SK-N-SH (cell line): ENCODE measurements at regions not wholly inside any gene's neighbourhood (a gene's known extent, or its start where the extent isn't known, plus 50 kb on each side); places are given as distances from the start of the nearest gene placed in this dataset.

ENCODE experiments used
- CTCF ChIA-PET: fragments of 300-600, 350-600 bp; formaldehyde crosslinking; extraction: SDS; loops from one replicate; lab custom pipeline; 2021; lab: Yijun Ruan, JAX
- POLR2A ChIA-PET: fragments of 350-600 bp; sonication (Branson Sonifier 250); formaldehyde crosslinking; extraction: SDS; loops from one replicate; lab custom pipeline; 2020; ENCODE audit warnings: antibody characterized with exemption, inconsistent platforms; lab: Yijun Ruan, JAX
- DNase-seq: peaks from one replicate; pipeline ENCODE4 v3.0.0; 2012
- H2AFZ ChIP-seq: fragments of 200-600 bp; sonication (generic); 2 replicates; pipeline ENCODE4 v1.8.1; 2016; ENCODE audit warnings: antibody characterized with exemption, mild to moderate bottlenecking, low read depth
- H3F3A ChIP-seq: fragments of 200-600 bp; sonication (generic); replicated peaks from 2 replicates; pipeline ENCODE3; 2016; ENCODE audit warnings: antibody characterized with exemption, mild to moderate bottlenecking; ENCODE audit not compliant: insufficient read depth
- H3K27ac ChIP-seq, 2 experiments: fragments of 200-500 bp in 1 of 2; fragments of 200-600 bp in 1 of 2; sonication (Bioruptor generic) in 1 of 2; sonication (generic), shearing (Covaris generic) in 1 of 2; 2 replicates each; pipeline versions ENCODE4 v1.5.1 to v1.6.1; 2014 to 2016; ENCODE audit warnings: low read depth in 2 of 2, inconsistent platforms in 1 of 2, low read length in 1 of 2, mild to moderate bottlenecking in 1 of 2, mixed read lengths in 1 of 2
- H3K27me3 ChIP-seq: fragments of 200-600 bp; sonication (generic), shearing (Covaris generic); 2 replicates; pipeline ENCODE4 v1.6.1; 2016; ENCODE audit warnings: mixed run types; ENCODE audit not compliant: insufficient read depth
- H3K36me3 ChIP-seq, 2 experiments: fragments of 200-500 bp in 1 of 2; fragments of 200-600 bp in 1 of 2; sonication (Bioruptor generic) in 1 of 2; sonication (generic) in 1 of 2; replicated peaks in 1 of 2; 2 replicates each; pipeline versions ENCODE3 to v1.5.1; 2014 to 2016; ENCODE audit warnings: low read length in 1 of 2, mild to moderate bottlenecking in 1 of 2; ENCODE audit not compliant: insufficient read depth in 2 of 2, control insufficient read depth in 1 of 2
- H3K4me1 ChIP-seq, 2 experiments: fragments of 200-500 bp in 1 of 2; fragments of 200-600 bp in 1 of 2; sonication (Bioruptor generic) in 1 of 2; sonication (generic), shearing (Covaris generic) in 1 of 2; 2 replicates each; pipeline versions ENCODE4 v1.5.1 to v1.6.1; 2014 to 2016; ENCODE audit warnings: low read depth in 1 of 2, low read length in 1 of 2, mixed run types in 1 of 2; ENCODE audit not compliant: insufficient read depth in 2 of 2, control insufficient read depth in 1 of 2
- H3K4me2 ChIP-seq: fragments of 200-600 bp; sonication (generic), shearing (Covaris generic); 2 replicates; pipeline ENCODE4 v1.6.1; 2017; ENCODE audit warnings: mixed run types
- H3K4me3 ChIP-seq, 2 experiments: fragments of 200-500 bp in 1 of 2; fragments of 200-600 bp in 1 of 2; sonication (Bioruptor generic) in 1 of 2; sonication (generic), shearing (Covaris generic) in 1 of 2; 2 replicates each; pipeline versions ENCODE4 v1.5.1 to v1.8.1; 2014 to 2016; ENCODE audit warnings: low read depth in 2 of 2, inconsistent platforms in 1 of 2, low read length in 1 of 2, mild to moderate bottlenecking in 1 of 2, mixed read lengths in 1 of 2, moderate library complexity in 1 of 2
- H3K79me2 ChIP-seq: fragments of 200-600 bp; sonication (generic); 2 replicates; pipeline ENCODE4 v1.8.1; 2017; ENCODE audit warnings: mild to moderate bottlenecking; ENCODE audit not compliant: insufficient read depth
- H3K9ac ChIP-seq: fragments of 200-600 bp; sonication (generic); 2 replicates; pipeline ENCODE4 v1.6.1; 2017; ENCODE audit warnings: mixed run types
- H3K9me2 ChIP-seq: fragments of 200-600 bp; sonication (generic); 2 replicates; pipeline ENCODE4 v1.6.1; 2017; ENCODE audit warnings: mixed run types
- H3K9me3 ChIP-seq: fragments of 200-600 bp; sonication (generic); 2 replicates; pipeline ENCODE4 v1.6.1; 2017; ENCODE audit warnings: mixed run types, mild to moderate bottlenecking, moderate library complexity
- H4K20me1 ChIP-seq: fragments of 200-600 bp; sonication (generic); 2 replicates; pipeline ENCODE4 v1.6.1; 2017; ENCODE audit warnings: mild to moderate bottlenecking, mixed run types; ENCODE audit not compliant: insufficient read depth
- ELF1 ChIP-seq: IDR thresholded peaks from 2 replicates; pipeline ENCODE4 v1.4.0; 2012
- EZH2phosphoT487 ChIP-seq: fragments of 200-600 bp; sonication (generic); IDR thresholded peaks from 2 replicates; pipeline ENCODE4 v1.6.1; 2017; ENCODE audit warnings: low read depth, mixed run types, mild to moderate bottlenecking, antibody characterized with exemption, moderate library complexity, borderline replicate concordance
- FOXJ3 ChIP-seq: sonication (generic); formaldehyde crosslinking; IDR thresholded peaks from 2 replicates; pipeline ENCODE4 v1.5.1; 2020; ENCODE audit warnings: mild to moderate bottlenecking, missing genetic modification reagents
- JUND ChIP-seq: IDR thresholded peaks from 2 replicates; pipeline ENCODE4 v1.4.0; 2012
- MEF2A ChIP-seq: IDR thresholded peaks from 2 replicates; pipeline ENCODE4 v1.4.0; 2012; ENCODE audit warnings: low read depth, borderline replicate concordance
- NFIC ChIP-seq: IDR thresholded peaks from 2 replicates; pipeline ENCODE4 v1.4.0; 2012; ENCODE audit warnings: borderline replicate concordance
- POLR2AphosphoS5 ChIP-seq: IDR thresholded peaks from 2 replicates; pipeline ENCODE4 v1.6.1; 2012; ENCODE audit warnings: low read depth, low read length
- RAD21 ChIP-seq: IDR thresholded peaks from 2 replicates; pipeline ENCODE4 v1.6.1; 2012; ENCODE audit warnings: mild to moderate bottlenecking, low read length
- RCOR1 ChIP-seq: fragments of 150-350 bp; IDR thresholded peaks from 2 replicates; pipeline ENCODE4 v1.6.1; 2017; ENCODE audit warnings: antibody characterized with exemption, low read length
- TAF1 ChIP-seq: IDR thresholded peaks from 2 replicates; pipeline ENCODE4 v1.6.1; 2012; ENCODE audit warnings: low read depth, mild to moderate bottlenecking, low read length, moderate library complexity, borderline replicate concordance
- YY1 ChIP-seq: IDR thresholded peaks from 2 replicates; pipeline ENCODE4 v1.4.0; 2012; ENCODE audit warnings: low read depth, mild to moderate bottlenecking
- WGBS: methylation state at CpG from one replicate; pipeline ENCODE4 v1.1.6; 2017; ENCODE audit warnings: low lambda C conversion rate; 5-methylcytosine and 5-hydroxymethylcytosine counted together
- TF ChIP-seq, protein P1 (sequence below): IDR thresholded peaks from 2 replicates; pipeline ENCODE4; 2012
- TF ChIP-seq, protein P2 (sequence below): IDR thresholded peaks from 2 replicates; pipeline ENCODE4 v1.4.0; 2012; ENCODE audit warnings: low read depth
- TF ChIP-seq, protein P3 (sequence below): IDR thresholded peaks from 2 replicates; pipeline ENCODE4 v1.4.0; 2012; ENCODE audit warnings: low read depth, borderline replicate concordance
- TF ChIP-seq, protein P4 (sequence below): IDR thresholded peaks from 2 replicates; pipeline ENCODE4 v1.6.1; 2012; ENCODE audit warnings: mild to moderate bottlenecking, low read depth, low read length, moderate library complexity
- TF ChIP-seq, protein P5 (sequence below): fragments of 150-350 bp; IDR thresholded peaks from 2 replicates; pipeline ENCODE4 v1.6.1; 2017; ENCODE audit warnings: antibody characterized with exemption, low read length, low read depth, borderline replicate concordance

DNA sequence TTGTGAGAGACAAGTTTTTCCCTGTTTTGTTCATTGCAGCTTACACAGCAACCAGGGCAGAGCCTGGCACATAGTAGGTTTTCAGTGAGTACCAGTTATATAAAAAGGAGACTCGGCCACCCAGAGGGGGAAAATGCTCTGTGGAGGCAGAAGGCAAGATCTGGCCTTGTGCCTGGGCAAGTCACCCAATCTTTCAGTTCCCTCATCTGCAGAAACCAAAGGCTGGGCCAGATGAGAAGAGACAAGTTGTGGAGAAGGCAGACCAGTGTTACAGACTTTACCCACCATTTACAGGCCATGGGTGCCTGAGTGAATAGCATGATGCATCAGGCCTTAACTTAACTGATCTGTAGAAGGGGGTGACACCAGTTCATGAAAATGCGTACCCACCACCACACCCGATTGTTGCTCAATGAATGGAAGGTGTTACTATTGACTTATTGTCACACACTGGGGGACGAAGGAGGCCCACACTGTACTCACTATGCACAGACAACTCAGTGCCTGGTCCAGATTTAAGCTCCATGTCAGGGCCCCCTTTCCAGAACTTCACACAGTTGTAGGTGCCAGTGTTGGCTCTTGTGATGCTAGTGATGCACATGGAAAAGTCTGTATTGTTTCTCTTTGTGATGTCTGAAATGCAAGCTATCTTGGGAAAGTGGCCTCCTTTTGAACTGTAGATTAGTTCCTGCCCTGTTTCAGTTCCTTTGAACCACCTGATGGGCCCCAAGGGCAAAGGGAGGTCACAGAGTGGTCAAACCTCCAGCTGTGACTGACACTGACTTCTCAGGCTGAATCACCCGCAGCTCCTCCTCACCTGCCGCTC lies 64.3 kb upstream of the SIRPG start:
- no peak overlapping the region for H3K27ac ChIP-seq
- no peaks in the 10 kb centered on the region for H3K9me3 ChIP-seq
- CTCF ChIA-PET = interaction anchor here (0.6 to 0.7 kb wide), 2 partner anchors 43 to 248 kb away, joined by 3 read pairs; no protein-coding TSS in a partner anchor
- no peaks in the 10 kb centered on the region for H3K79me2 ChIP-seq
- DNase-seq = no peak
- no peaks in the 10 kb centered on the region for H4K20me1 ChIP-seq
- no peaks in the 10 kb centered on the region for H3K4me1 ChIP-seq
- no peak overlapping the region for H3K9ac ChIP-seq
- H3F3A ChIP-seq = no peaks in the 10 kb centered on the region
- H2AFZ ChIP-seq = no peak overlapping the region
- no peak overlapping the region for H3K4me3 ChIP-seq
- no peak overlapping the region for H3K4me2 ChIP-seq
- H3K36me3 ChIP-seq = no peaks in the 10 kb centered on the region
- 51% methylated on average over 6 of the region's 6 CpGs for WGBS
- H3K27me3 ChIP-seq = no peaks in the 10 kb centered on the region
- TF ChIP-seq MEF2A (no peak), EZH2phosphoT487 (no peak), NFIC (no peak), RAD21 (no peak), FOXJ3 (no peak), POLR2AphosphoS5 (no peak), RCOR1 (no peak), JUND (no peak), YY1 (no peak), ELF1 (no peak), TAF1 (no peak)
- TF ChIP-seq, protein P1, sequence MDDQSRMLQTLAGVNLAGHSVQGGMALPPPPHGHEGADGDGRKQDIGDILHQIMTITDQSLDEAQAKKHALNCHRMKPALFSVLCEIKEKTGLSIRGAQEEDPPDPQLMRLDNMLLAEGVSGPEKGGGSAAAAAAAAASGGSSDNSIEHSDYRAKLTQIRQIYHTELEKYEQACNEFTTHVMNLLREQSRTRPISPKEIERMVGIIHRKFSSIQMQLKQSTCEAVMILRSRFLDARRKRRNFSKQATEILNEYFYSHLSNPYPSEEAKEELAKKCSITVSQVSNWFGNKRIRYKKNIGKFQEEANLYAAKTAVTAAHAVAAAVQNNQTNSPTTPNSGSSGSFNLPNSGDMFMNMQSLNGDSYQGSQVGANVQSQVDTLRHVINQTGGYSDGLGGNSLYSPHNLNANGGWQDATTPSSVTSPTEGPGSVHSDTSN = no peak
- TF ChIP-seq, protein P2, sequence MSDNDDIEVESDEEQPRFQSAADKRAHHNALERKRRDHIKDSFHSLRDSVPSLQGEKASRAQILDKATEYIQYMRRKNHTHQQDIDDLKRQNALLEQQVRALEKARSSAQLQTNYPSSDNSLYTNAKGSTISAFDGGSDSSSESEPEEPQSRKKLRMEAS = no peak
- TF ChIP-seq, protein P3, sequence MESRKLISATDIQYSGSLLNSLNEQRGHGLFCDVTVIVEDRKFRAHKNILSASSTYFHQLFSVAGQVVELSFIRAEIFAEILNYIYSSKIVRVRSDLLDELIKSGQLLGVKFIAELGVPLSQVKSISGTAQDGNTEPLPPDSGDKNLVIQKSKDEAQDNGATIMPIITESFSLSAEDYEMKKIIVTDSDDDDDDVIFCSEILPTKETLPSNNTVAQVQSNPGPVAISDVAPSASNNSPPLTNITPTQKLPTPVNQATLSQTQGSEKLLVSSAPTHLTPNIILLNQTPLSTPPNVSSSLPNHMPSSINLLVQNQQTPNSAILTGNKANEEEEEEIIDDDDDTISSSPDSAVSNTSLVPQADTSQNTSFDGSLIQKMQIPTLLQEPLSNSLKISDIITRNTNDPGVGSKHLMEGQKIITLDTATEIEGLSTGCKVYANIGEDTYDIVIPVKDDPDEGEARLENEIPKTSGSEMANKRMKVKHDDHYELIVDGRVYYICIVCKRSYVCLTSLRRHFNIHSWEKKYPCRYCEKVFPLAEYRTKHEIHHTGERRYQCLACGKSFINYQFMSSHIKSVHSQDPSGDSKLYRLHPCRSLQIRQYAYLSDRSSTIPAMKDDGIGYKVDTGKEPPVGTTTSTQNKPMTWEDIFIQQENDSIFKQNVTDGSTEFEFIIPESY = no peak
- TF ChIP-seq, protein P4, sequence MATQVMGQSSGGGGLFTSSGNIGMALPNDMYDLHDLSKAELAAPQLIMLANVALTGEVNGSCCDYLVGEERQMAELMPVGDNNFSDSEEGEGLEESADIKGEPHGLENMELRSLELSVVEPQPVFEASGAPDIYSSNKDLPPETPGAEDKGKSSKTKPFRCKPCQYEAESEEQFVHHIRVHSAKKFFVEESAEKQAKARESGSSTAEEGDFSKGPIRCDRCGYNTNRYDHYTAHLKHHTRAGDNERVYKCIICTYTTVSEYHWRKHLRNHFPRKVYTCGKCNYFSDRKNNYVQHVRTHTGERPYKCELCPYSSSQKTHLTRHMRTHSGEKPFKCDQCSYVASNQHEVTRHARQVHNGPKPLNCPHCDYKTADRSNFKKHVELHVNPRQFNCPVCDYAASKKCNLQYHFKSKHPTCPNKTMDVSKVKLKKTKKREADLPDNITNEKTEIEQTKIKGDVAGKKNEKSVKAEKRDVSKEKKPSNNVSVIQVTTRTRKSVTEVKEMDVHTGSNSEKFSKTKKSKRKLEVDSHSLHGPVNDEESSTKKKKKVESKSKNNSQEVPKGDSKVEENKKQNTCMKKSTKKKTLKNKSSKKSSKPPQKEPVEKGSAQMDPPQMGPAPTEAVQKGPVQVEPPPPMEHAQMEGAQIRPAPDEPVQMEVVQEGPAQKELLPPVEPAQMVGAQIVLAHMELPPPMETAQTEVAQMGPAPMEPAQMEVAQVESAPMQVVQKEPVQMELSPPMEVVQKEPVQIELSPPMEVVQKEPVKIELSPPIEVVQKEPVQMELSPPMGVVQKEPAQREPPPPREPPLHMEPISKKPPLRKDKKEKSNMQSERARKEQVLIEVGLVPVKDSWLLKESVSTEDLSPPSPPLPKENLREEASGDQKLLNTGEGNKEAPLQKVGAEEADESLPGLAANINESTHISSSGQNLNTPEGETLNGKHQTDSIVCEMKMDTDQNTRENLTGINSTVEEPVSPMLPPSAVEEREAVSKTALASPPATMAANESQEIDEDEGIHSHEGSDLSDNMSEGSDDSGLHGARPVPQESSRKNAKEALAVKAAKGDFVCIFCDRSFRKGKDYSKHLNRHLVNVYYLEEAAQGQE = no peak
- TF ChIP-seq, protein P5, sequence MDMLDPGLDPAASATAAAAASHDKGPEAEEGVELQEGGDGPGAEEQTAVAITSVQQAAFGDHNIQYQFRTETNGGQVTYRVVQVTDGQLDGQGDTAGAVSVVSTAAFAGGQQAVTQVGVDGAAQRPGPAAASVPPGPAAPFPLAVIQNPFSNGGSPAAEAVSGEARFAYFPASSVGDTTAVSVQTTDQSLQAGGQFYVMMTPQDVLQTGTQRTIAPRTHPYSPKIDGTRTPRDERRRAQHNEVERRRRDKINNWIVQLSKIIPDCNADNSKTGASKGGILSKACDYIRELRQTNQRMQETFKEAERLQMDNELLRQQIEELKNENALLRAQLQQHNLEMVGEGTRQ = no peak
- POLR2A ChIA-PET = no interaction called here
- H3K9me2 ChIP-seq = no peaks in the 10 kb centered on the region
